NCI-H1092 (cell line): ENCODE measurements at regions not wholly inside any gene's neighbourhood (a gene's known extent, or its start where the extent isn't known, plus 50 kb on each side); places are given as distances from the start of the nearest gene placed in this dataset.

ENCODE experiments used
- DNase-seq: peaks from one replicate; lab custom pipeline; 2025; lab: John Stamatoyannopoulos, UW

GRCh38 chr4:18247189-18247588 lies 225.6 kb upstream of the LCORL start:
- DNase-seq = no peak

GRCh38 chr4:18242919-18243693 lies 221.6 kb upstream of the LCORL start:
- DNase-seq = no peak

- DNase-seq = no peak
Measured at GRCh38 chr4:18241727-18242126, 220.2 kb upstream of the LCORL start.

DNA sequence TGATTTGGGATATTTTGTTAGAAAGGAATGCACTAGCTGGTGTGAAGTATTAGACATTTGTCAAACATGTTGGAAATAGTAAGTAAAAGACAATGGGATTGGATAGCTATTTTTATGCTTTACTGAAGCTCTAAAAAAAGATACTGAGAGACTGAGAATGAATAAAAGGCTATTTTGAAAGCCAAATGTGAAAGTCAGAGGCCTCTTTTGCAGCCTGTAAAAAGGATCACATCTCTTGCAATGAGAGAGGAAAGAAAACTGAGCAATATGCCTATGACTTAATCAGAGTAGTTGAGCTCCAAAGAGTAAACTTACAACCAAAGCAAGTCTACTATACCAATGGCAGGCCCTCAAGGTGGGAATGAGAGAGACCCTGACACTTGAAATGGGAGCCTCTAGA lies 212.6 kb upstream of the LCORL start:
- no peak for DNase-seq

- no peak for DNase-seq
Measured at GRCh38 chr4:18231726-18232125, 210.2 kb upstream of the LCORL start.

- no peak for DNase-seq
Measured at GRCh38 chr4:18227880-18228279, 206.3 kb upstream of the LCORL start.

- DNase-seq = no peak
Measured at GRCh38 chr4:18214411-18215055, 193.0 kb upstream of the LCORL start.

DNA sequence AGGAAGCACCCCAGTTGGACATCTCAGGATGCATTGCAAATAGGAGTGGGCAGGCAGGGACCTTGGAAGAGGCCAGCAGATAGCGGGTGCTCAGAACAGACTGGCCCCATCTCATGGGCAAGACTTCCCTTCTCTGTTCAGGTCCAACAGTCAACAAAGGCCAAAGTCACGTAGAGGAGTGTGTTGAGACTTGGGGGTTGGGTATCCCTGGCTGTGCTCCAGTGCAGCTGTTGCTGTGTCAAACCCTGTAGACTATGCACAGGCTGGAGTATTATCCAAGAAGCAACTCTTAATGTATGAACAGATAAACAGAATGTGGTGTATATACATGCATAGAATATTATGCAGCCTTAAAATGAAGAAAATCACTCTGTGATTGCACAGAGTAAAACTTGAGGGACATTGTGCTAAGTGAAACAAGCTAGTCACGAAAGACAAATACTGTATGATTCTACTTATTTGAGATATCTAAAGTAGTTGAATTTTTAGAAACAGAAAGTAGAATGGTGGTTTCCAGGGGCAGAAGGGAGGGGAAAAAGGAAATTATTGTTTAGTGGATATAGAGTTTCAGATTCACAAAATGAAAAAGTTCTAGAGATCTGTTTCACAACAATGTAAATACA lies 192.1 kb upstream of the LCORL start:
- no peak for DNase-seq

- no peak for DNase-seq
Measured at GRCh38 chr4:18209448-18209847, 187.9 kb upstream of the LCORL start.

DNA sequence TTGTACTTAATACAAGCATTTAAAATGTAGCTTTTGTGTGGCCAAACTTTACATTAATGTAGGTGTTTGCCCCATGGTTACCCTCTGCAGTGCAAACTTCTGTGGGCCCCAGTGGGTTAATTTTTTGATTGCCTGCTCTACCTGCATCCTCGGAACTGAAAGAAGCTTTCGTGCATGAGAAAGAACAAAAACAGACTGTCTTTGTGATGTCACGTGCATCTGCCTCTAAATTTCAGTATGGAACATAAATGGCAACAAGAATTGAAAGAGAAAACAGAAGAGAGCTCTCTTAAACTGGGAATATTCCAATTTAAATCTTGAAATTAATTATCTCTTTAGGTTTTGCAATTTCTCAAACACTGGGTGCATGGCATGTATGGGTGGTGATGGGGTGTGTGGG lies 182.4 kb upstream of the LCORL start:
- no peak for DNase-seq

DNA sequence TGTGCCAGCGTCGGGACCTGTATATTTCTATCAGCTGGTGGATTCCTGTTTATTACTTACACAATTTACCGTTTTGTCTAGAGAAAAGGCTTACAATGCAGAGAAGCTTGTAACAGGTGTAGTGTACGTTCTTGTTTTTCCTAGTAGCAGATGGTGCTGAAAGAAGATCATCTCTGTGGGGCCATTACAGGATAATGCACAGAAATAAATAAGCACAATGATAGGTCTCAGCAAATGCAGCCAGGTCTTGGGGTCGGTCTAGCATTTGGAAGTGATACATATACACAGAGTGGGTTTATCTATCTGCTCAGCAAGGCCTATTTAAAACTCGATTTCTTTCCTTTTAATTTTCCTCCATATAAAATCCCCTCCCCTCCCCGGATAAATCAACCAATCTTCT lies 180.9 kb upstream of the LCORL start:
- no peak for DNase-seq

GRCh38 chr4:18201885-18202284 lies 180.3 kb upstream of the LCORL start:
- no peak for DNase-seq

GRCh38 chr4:18198653-18199052 lies 177.1 kb upstream of the LCORL start:
- no peak for DNase-seq

- no peak for DNase-seq
Measured at GRCh38 chr4:18197467-18197866, 175.9 kb upstream of the LCORL start.

DNA sequence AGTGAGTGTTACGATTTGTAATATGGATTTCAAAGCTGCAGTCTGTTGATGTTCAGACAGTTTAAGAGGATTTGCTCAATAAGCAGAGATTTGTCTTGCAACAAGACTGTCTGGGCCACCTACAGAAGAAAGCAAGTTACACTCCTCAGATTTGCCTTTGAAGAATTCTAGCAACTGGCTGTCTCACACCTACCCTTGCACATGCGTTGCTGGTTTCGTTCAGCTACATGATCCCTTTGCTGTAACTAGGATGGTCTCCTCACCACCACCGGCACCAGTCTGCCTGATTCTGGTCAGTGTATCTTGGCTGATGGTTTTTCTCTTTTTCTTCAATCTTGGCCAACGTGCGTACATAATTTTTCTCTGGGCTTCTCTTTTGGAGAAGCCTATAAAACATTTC lies 172.7 kb upstream of the LCORL start:
- DNase-seq = no peak

- DNase-seq = no peak
Measured at GRCh38 chr4:18192901-18193300, 171.3 kb upstream of the LCORL start.

DNA sequence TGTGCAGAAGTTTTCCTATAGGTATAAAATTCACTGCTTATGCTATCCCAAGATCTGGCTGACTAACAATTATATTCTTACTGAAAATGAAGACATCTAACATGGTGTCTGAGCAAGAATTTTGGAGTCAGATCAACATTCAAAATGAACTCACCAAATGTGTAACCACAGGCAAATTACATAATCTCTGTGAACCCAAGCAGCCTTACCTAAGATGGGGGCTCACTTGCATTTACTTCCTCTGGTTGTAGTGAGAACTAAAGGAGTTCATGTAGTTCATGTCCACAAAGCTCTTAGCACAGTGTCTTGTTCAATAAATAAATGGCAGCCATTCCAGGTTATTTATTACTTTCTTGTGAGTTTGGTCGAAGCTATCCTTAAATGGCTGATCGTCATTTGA lies 163.9 kb upstream of the LCORL start:
- DNase-seq = no peak

DNA sequence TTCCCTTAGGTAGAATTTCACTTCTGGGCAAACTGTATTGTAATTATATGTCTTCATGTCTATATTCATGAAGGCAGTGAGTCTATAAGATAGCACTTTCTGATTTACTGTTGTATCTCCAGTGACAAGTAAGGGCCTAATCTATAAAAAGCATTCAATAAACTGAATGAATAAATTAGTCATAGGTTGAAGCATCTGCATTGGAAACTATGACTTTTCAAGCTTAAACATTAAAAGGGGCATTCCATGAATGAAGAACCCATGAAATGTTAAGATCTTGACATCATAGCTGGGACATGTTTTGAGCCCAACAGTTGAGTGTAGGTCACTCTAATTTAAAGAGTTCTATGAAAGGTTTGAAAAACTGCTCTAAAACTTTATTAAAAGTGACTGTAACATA lies 159.3 kb upstream of the LCORL start:
- DNase-seq = no peak

- no peak for DNase-seq
Measured at GRCh38 chr4:18180122-18180521, 158.6 kb upstream of the LCORL start.

DNA sequence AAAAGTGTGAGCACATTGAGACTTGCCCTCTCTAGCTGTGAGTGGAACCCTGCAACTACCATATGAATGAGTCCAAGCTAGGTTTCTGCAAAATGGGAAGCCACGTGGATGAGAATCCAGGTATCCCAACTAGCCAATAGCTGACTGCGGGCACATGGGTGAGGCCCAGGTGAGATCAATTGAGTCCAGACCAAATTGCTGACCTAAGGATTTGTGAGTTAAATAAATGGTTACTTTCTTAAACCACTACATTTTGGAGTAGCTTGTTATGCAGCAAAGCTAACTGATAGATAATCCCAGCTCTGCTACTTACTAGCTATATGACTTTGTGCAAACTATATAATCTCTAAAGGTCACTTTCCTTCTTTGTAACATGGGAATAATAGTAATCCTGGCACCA lies 150.3 kb upstream of the LCORL start:
- no peak for DNase-seq

- no peak for DNase-seq
Measured at GRCh38 chr4:18167831-18168230, 146.3 kb upstream of the LCORL start.

DNA sequence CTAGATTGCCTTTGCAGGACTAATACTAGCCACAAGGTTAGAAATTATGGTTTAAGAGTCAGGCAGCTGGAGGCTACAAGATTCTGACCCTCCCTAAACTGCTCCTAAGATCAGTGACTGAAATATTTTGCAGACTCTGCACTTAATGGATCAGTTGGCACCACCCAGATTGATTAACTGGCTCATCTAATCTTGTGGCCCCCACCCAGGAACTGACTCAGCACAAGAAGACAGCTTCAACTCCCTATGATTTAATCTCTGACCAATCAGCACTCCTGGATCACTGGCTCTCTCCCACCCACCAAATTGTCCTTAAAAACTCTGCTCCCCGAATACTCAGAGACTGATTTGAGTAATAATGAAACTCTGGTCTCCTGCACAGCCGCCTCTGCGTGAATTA lies 145.4 kb upstream of the LCORL start:
- DNase-seq = no peak

GRCh38 chr4:18162453-18162852 lies 140.9 kb upstream of the LCORL start:
- DNase-seq = no peak
